ENCODE measurements at regions not wholly inside any gene's neighbourhood (a gene's known extent, or its start where the extent isn't known, plus 50 kb on each side); places are given as distances from the start of the nearest gene placed in this dataset.

GRCh38 chrX:112947981-112948615 is 107.5 kb upstream of the AMOT start:
- H3K9me3 Mint-ChIP-seq, result no peaks in the 10 kb centered on the region
- no peaks in the 10 kb centered on the region for H3K36me3 Mint-ChIP-seq
- no peak overlapping the region for H3K4me3 Mint-ChIP-seq
- TF ChIP-seq CTCF (conservative IDR thresholded peaks at IDR 0.05), result no peak
- H3K4me1 Mint-ChIP-seq (ENCODE audit: unreplicated experiment), result peaks cover 14% of the 10 kb centered on the region
- no peak overlapping the region for H3K27ac Mint-ChIP-seq
- no peak for DNase-seq (ENCODE audit: extremely low spot score, unreplicated experiment)
- no peaks in the 10 kb centered on the region for H3K27me3 Mint-ChIP-seq

- Mint-ChIP-seq H3K27ac (no peak overlapping the region), H3K27me3 (no peaks in the 10 kb centered on the region), H3K4me1 (ENCODE audit: unreplicated experiment) (peaks cover 14% of the 10 kb centered on the region), H3K4me3 (no peak overlapping the region), H3K9me3 (no peaks in the 10 kb centered on the region), H3K36me3 (no peaks in the 10 kb centered on the region)
- DNase-seq (ENCODE audit: extremely low spot score, unreplicated experiment), result no peak
- TF ChIP-seq CTCF (conservative IDR thresholded peaks at IDR 0.05), result no peak
Observed at GRCh38 chrX:112946227-112946626, 105.6 kb upstream of the AMOT start.

- no peaks in the 10 kb centered on the region for H3K36me3 Mint-ChIP-seq
- no peaks in the 10 kb centered on the region for H3K27me3 Mint-ChIP-seq
- peaks cover 14% of the 10 kb centered on the region for H3K4me1 Mint-ChIP-seq (ENCODE audit: unreplicated experiment)
- H3K9me3 Mint-ChIP-seq, result no peaks in the 10 kb centered on the region
- TF ChIP-seq CTCF (conservative IDR thresholded peaks at IDR 0.05), result no peak
- H3K27ac Mint-ChIP-seq, result no peak overlapping the region
- no peak overlapping the region for H3K4me3 Mint-ChIP-seq
- no peak for DNase-seq (ENCODE audit: extremely low spot score, unreplicated experiment)
Observed at GRCh38 chrX:112945826-112946225, 105.2 kb upstream of the AMOT start.

- peaks cover 9% of the 10 kb centered on the region for H3K4me1 Mint-ChIP-seq (ENCODE audit: unreplicated experiment)
- H3K36me3 Mint-ChIP-seq, result no peaks in the 10 kb centered on the region
- no peak for DNase-seq (ENCODE audit: extremely low spot score, unreplicated experiment)
- H3K27ac Mint-ChIP-seq, result no peak overlapping the region
- H3K4me3 Mint-ChIP-seq, result no peak overlapping the region
- H3K9me3 Mint-ChIP-seq, result no peaks in the 10 kb centered on the region
- no peak for TF ChIP-seq CTCF (conservative IDR thresholded peaks at IDR 0.05)
- no peaks in the 10 kb centered on the region for H3K27me3 Mint-ChIP-seq
Observed at GRCh38 chrX:112941209-112941837, 100.7 kb upstream of the AMOT start.

GRCh38 chrX:112935029-112935428 is 94.4 kb upstream of the AMOT start:
- no peak for TF ChIP-seq CTCF (conservative IDR thresholded peaks at IDR 0.05)
- no peak overlapping the region for H3K27ac Mint-ChIP-seq
- no peak for DNase-seq (ENCODE audit: extremely low spot score, unreplicated experiment)
- H3K9me3 Mint-ChIP-seq, result peaks cover 5% of the 10 kb centered on the region
- H3K4me3 Mint-ChIP-seq, result no peak overlapping the region
- H3K27me3 Mint-ChIP-seq, result no peaks in the 10 kb centered on the region
- peaks cover 6% of the 10 kb centered on the region for H3K36me3 Mint-ChIP-seq
- no peaks in the 10 kb centered on the region for H3K4me1 Mint-ChIP-seq (ENCODE audit: unreplicated experiment)
